C4-2B (cell line): ENCODE measurements at regions not wholly inside any gene's neighbourhood (a gene's known extent, or its start where the extent isn't known, plus 50 kb on each side); places are given as distances from the start of the nearest gene placed in this dataset.

Source experiments
- ZFX ChIP-seq: fragments of 450-650 bp; IDR thresholded peaks from 2 replicates; pipeline ENCODE4 v1.6.1; 2017
- TF ChIP-seq, protein P1 (sequence below): fragments of 450-650 bp; conservative IDR thresholded peaks from 2 replicates; pipeline ENCODE4 v1.5.1; 2017; ENCODE audit warnings: mild to moderate bottlenecking

DNA sequence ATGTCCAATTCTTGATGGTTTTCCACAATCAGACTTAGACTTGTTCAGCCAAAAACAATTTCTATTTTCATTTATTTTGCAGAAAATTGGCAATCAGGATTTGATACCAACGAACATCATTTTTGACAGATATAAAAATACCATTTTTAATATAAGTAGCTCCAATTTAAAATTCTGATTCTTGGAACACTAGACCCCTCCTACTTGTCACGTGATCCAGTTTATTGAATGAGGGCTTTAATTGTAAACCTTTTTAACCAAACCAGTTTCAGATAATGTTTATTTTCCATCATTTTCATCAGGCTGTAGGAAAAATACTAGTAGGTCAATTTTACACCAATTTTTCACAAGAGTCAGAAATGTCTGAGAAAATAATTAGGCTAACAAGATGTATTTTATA is 607.2 kb upstream of the RGS18 start:
- TF ChIP-seq, protein P1, sequence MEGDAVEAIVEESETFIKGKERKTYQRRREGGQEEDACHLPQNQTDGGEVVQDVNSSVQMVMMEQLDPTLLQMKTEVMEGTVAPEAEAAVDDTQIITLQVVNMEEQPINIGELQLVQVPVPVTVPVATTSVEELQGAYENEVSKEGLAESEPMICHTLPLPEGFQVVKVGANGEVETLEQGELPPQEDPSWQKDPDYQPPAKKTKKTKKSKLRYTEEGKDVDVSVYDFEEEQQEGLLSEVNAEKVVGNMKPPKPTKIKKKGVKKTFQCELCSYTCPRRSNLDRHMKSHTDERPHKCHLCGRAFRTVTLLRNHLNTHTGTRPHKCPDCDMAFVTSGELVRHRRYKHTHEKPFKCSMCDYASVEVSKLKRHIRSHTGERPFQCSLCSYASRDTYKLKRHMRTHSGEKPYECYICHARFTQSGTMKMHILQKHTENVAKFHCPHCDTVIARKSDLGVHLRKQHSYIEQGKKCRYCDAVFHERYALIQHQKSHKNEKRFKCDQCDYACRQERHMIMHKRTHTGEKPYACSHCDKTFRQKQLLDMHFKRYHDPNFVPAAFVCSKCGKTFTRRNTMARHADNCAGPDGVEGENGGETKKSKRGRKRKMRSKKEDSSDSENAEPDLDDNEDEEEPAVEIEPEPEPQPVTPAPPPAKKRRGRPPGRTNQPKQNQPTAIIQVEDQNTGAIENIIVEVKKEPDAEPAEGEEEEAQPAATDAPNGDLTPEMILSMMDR: no peak
- no peak for TF ChIP-seq ZFX
